Body of pancreas (tissue), 4 donors: ENCODE measurements at regions not wholly inside any gene's neighbourhood (a gene's known extent, or its start where the extent isn't known, plus 50 kb on each side); places are given as distances from the start of the nearest gene placed in this dataset.

Experiments used
- CTCF ChIP-seq, 7 experiments: fragments of 450-650 bp in 4 of 7; fragments of 200-600 bp in 3 of 7; sonication (generic) in 3 of 7; IDR thresholded peaks; one replicate each; pipeline ENCODE4 v1.5.1; 2016 to 2019; ENCODE audit warnings: antibody characterized with exemption in 7 of 7
- POLR2A ChIP-seq, 3 donors: fragments of 450-650 bp; IDR thresholded peaks; one replicate each; pipeline ENCODE4 v1.6.1; 2016; ENCODE audit warnings: antibody characterized with exemption in 3 of 3, mild to moderate bottlenecking in 2 of 3

GRCh38 chr10:78212786-78213175, 179.1 kb downstream of the RPS24 start:
- no peak for TF ChIP-seq CTCF (IDR thresholded peaks at IDR 0.05)
- no peak for TF ChIP-seq POLR2A (IDR thresholded peaks at IDR 0.05)
